ENCODE measurements at regions not wholly inside any gene's neighbourhood (a gene's known extent, or its start where the extent isn't known, plus 50 kb on each side); places are given as distances from the start of the nearest gene placed in this dataset.
"Not testable (repeated sequence)": the region's sequence is repeated elsewhere in the genome, so short reads cannot be mapped to it uniquely, and the experiment has no call there.

DNA sequence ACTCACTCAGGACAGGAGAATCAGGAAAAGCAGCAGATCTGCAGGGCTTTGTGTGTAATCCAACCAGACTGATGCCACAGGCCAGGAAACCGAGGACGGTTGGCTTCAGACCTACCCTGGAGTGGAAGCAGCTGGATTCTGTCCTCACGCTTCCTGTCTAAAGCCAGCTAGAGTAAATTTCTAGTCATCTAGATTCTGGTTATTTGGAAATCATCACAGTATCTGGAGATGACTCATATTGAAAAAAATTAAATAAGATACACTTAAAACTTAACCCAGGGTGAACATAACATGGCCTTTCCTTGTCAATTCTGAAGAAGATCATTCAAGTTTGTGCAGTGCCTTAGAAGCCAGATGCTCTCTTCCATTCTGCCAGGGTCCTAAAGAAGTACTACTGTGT, 288.9 kb upstream of the PLGLB2 start:
- not testable (repeated sequence) for DNase-seq (ENCODE audit: low read depth)

GRCh38 chr2:87460104-87460503, 287.8 kb upstream of the PLGLB2 start:
- not testable (repeated sequence) for DNase-seq (ENCODE audit: low read depth)

DNA sequence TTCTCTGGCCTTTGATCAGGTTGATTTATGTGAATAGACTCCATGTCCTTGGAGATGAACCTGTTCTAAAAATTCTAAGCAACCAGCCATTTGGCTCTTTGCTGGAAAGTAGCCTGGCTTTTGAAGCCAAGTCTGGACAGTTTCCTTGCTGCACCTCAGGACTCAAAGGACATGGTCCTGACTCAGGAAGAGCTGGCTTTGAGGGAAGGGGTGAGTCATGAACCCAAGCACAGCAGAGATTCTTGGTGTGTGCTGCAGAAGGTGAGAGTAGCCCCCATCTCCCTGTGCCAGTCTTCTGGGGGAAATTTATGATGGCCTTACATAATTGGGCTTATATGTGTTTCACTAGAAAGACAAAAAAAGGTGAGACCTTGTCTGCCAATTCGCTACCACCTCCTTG, 287.2 kb upstream of the PLGLB2 start:
- not testable (repeated sequence) for DNase-seq (ENCODE audit: low read depth)

GRCh38 chr2:87461671-87462070, 286.2 kb upstream of the PLGLB2 start:
- not testable (repeated sequence) for DNase-seq (ENCODE audit: low read depth)

GRCh38 chr2:87464219-87464618, 283.7 kb upstream of the PLGLB2 start:
- not testable (repeated sequence) for DNase-seq (ENCODE audit: low read depth)

DNA sequence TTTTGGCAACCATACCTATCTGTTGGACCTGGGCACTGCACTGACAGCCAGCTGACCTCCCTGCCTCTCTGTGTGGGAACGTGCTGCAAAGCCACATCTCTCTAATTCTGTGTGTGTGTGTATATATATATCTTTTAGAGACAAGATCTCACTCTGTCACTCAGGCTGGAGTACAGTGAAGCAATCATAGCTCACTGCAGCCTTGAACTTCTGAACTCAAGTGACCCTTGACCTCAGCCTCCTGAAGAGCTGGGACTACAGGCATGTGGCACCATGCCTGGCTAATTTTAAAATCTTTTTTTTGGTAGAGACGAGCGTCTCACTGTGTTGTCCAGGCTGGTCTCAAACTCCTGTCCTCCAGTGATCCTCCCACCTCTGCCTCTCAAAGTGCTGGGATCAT, 282.2 kb upstream of the PLGLB2 start:
- not testable (repeated sequence) for DNase-seq (ENCODE audit: low read depth)

DNA sequence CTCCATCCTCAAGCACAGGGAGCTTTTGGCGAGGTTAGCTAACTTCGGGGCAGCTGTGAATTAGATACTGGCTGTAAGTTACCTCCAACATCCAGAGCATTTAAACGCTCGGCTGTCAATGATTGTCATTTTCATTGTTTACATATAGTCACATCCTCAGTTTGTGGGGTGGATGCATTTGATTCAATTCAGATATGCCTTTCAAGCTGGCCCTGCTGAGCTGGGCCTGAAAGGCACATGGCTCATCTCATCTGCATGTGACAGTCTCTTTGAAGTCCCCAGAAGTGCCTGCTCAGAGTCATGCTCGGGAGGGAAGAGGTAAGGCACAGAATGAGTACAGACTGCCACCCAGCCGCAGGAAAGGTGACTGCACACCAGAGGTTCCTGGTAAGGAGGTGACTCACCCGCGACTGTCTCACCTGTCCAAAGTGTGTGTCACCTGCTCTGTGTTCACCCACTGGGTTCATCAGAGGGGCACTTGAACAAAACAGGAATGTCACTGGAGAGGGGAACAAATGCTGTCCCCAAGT, 281.2 kb upstream of the PLGLB2 start:
- DNase-seq (ENCODE audit: low read depth), result not testable (repeated sequence)

GRCh38 chr2:87468429-87468981, 279.4 kb upstream of the PLGLB2 start:
- not testable (repeated sequence) for DNase-seq (ENCODE audit: low read depth)

- DNase-seq (ENCODE audit: low read depth), result not testable (repeated sequence)
Measured at GRCh38 chr2:87469180-87470151, 278.4 kb upstream of the PLGLB2 start.

- DNase-seq (ENCODE audit: low read depth), result not testable (repeated sequence)
Measured at GRCh38 chr2:87470381-87471380, 277.2 kb upstream of the PLGLB2 start.

GRCh38 chr2:87471478-87471877, 276.4 kb upstream of the PLGLB2 start:
- DNase-seq (ENCODE audit: low read depth), result not testable (repeated sequence)

- not testable (repeated sequence) for DNase-seq (ENCODE audit: low read depth)
Measured at GRCh38 chr2:87476223-87476872, 271.5 kb upstream of the PLGLB2 start.

DNA sequence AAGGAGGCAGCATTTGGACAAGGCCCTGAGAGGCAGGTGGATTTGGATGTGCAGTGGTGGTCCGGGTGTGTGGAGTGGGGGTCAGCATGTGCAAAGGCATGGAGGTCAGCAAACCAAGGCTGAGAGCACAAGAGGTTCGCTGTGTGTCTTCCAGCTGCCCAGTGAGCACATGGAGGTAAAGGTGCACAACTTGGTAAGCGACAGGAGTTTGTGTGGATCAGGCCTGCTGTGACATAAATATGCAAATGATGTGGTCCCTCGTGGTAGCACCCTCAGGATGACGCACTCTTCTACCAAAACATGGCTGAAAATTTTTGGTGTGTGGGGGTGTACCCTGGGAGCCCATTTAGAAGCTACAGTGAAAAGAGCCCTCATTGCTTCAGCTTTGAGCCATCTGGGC, 271.0 kb upstream of the PLGLB2 start:
- DNase-seq (ENCODE audit: low read depth), result not testable (repeated sequence)

GRCh38 chr2:87477669-87478428, 270.0 kb upstream of the PLGLB2 start:
- DNase-seq (ENCODE audit: low read depth), result not testable (repeated sequence)

DNA sequence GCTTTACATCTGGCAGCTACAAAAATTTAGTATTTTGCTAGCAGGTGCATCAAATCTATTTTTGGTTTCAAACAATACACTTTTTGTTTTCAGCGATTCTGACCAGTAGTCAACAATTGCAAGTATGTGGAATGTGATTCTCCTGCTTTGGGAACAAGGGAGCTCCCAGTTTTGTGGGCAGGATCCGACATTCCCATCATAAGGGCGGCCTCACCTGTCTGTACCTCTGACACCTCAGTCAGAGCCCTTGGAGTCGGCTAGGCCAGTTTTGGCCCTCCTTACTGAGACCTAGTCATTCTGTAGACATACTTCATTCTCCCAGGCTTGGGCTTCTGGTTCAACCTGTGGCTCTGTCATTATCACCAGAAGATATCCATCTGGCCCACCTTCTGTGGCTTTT, 269.0 kb upstream of the PLGLB2 start:
- DNase-seq (ENCODE audit: low read depth), result not testable (repeated sequence)

- DNase-seq (ENCODE audit: low read depth), result not testable (repeated sequence)
Measured at GRCh38 chr2:87483093-87483680, 264.7 kb upstream of the PLGLB2 start.

GRCh38 chr2:87484363-87484762, 263.5 kb upstream of the PLGLB2 start:
- DNase-seq (ENCODE audit: low read depth), result not testable (repeated sequence)

- DNase-seq (ENCODE audit: low read depth), result not testable (repeated sequence)
Measured at GRCh38 chr2:87485455-87485854, 262.4 kb upstream of the PLGLB2 start.

DNA sequence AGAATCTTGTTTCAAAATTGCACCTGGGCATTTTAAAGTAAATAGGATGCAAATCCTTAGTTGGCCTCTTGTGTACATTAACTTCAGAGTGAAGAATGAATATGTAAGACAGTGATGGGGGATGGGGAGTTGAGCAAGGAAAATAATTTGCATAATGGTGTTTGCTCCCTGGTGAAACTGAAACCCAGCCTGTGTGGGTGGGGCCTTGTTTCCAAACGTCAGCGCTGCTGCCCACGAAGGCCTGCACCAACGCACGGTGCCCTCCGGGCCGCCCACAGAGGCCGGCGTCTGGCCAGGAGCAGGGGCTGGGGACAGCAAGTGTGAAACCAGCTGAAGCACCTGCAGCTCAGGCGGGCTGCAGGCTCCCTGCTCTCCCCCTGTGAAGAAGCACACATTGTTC, 262.0 kb upstream of the PLGLB2 start:
- DNase-seq (ENCODE audit: low read depth), result not testable (repeated sequence)

GRCh38 chr2:87486413-87486812, 261.5 kb upstream of the PLGLB2 start:
- not testable (repeated sequence) for DNase-seq (ENCODE audit: low read depth)
